ENCODE measurements at regions not wholly inside any gene's neighbourhood (a gene's known extent, or its start where the extent isn't known, plus 50 kb on each side); places are given as distances from the start of the nearest gene placed in this dataset.
A peak's percentile ranks its signal among the peaks of the same experiment; 100 is the strongest.

GRCh38 chr14:56702515-56702914, 107.8 kb downstream of the OTX2 start:
- CTCF ChIA-PET: no interaction called here
- no peaks in the 10 kb centered on the region; the same call in 1 of the 2 replicates for H3K27me3 Mint-ChIP-seq (ENCODE audit: low read depth)

More at GRCh38 chr14:56702515-56702914, 107.8 kb downstream of the OTX2 start:
- POLR2A ChIA-PET: no interaction called here
- TF ChIP-seq, protein P1, sequence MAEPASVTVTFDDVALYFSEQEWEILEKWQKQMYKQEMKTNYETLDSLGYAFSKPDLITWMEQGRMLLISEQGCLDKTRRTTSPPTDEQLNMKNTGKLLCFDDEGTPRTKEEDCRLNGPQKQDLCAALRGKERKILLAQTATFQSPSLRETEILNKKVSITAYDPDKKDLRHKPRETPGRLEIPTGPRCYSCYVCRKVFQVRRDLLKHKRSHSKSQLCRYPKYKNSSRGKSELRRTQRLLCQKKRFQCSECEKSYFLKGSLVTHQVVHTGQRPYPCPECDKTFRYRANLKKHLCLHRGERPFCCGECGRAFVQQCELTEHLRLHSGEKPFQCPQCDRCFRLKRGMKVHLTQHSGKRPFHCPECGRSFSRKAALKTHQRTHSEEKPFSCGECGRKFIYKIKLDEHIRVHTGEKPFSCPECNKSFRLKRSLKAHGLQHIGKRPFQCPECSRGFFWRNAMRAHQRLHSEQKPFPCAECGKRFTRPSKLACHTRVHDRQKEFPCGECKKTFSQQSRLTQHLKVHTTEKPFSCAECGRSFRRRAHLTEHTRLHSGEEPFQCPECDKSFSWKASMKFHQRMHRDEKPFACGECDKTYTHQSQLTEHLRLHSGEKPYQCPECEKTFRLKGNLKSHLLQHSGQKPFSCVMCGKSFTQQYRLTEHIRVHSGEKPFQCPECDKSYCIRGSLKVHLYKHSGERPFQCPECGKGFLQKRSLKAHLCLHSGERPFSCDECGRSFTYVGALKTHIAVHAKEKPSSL (CRISPR knock-in tag; conservative IDR thresholded peaks at IDR 0.05): no peak
- TF ChIP-seq ATF6 (CRISPR knock-in tag; IDR thresholded peaks at IDR 0.05) (no peak), ZNF396 (CRISPR knock-in tag; IDR thresholded peaks at IDR 0.05; ENCODE audit: borderline replicate concordance) (no peak), ZNF317 (CRISPR knock-in tag; IDR thresholded peaks at IDR 0.05; ENCODE audit: borderline replicate concordance, low read depth) (no peak), FOXJ3 (CRISPR knock-in tag; IDR thresholded peaks at IDR 0.05; ENCODE audit: borderline replicate concordance) (no peak), SMAD4 (CRISPR knock-in tag; IDR thresholded peaks at IDR 0.05) (no peak), ZNF263 (CRISPR knock-in tag; IDR thresholded peaks at IDR 0.05; ENCODE audit: low read depth) (no peak), ZNF416 (CRISPR knock-in tag; IDR thresholded peaks at IDR 0.05) (no peak)
- H3K4me1 Mint-ChIP-seq: peaks cover 28% of the 10 kb centered on the region
- no peak overlapping the region for H3K4me3 Mint-ChIP-seq
- no peak for DNase-seq (ENCODE audit: low spot score)
- no peaks in the 10 kb centered on the region for H3K9me3 Mint-ChIP-seq
- ATAC-seq: peak; percentile 69
- H3K36me3 Mint-ChIP-seq: no peaks in the 10 kb centered on the region
- H3K27ac Mint-ChIP-seq: no peak overlapping the region
